ENCODE measurements at regions not wholly inside any gene's neighbourhood (a gene's known extent, or its start where the extent isn't known, plus 50 kb on each side); places are given as distances from the start of the nearest gene placed in this dataset.

DNA sequence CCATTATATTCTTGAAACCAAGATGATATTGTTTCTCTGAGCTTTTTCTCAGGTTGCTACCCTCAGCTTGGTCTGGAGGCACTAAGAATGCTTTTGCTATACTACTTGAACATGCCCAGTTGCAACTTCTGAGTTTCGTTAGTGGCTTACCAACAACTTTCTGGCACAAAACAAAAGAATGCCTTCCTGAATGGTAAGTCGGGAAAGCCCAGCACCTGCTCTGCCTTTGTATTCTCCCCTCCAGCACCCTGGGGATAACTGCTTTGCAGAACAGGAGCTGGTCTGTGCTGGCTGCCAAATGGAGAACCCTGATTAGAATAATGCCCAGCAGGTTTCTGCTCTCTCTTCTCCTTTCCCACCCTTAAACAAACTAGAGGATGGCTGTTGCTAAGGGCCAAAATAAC lies 149.3 kb downstream of the TGFB2 start:
- Mint-ChIP-seq H3K4me3 (no peak overlapping the region), H3K27ac (no peak overlapping the region), H3K9me3 (no peaks in the 10 kb centered on the region), H3K27me3 (ENCODE audit: low read depth) (peaks cover 28% of the 10 kb centered on the region), H3K4me1 (ENCODE audit: low read depth) (no peaks in the 10 kb centered on the region), H3K36me3 (ENCODE audit: insufficient read depth in 2 of 2) (peaks cover 0 to 2% of the 10 kb centered on the region in 2 donors)
- DNase-seq: no peak
- no peak for ATAC-seq (replicated peaks in 1 of 2)

DNA sequence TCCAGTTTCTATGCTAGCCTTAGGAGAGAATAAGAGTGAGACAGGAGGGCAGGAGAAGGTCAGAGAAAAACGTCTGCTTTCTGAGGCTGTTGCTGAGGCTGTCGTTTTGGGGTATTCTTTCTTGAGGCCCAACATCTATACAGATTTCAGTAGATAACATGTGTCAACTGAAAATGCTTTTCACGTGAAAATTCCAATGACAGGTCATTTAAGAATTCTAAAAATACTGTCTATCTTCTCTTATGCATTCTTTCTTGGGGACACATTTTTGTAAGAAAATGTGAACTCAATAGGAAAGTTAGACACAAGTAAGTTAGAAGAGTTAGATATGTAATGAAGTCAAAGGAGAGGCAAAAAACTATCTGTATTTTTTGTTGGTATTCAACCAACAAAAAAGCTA lies 150.8 kb downstream of the TGFB2 start:
- Mint-ChIP-seq H3K27me3 (ENCODE audit: low read depth) (peaks cover 38% of the 10 kb centered on the region), H3K9me3 (no peaks in the 10 kb centered on the region), H3K4me3 (no peak overlapping the region), H3K4me1 (ENCODE audit: low read depth) (no peaks in the 10 kb centered on the region), H3K27ac (no peak overlapping the region), H3K36me3 (ENCODE audit: insufficient read depth in 2 of 2) (peaks cover 0 to 2% of the 10 kb centered on the region in 2 donors)
- no peak for ATAC-seq (replicated peaks in 1 of 2)
- no peak for DNase-seq

DNA sequence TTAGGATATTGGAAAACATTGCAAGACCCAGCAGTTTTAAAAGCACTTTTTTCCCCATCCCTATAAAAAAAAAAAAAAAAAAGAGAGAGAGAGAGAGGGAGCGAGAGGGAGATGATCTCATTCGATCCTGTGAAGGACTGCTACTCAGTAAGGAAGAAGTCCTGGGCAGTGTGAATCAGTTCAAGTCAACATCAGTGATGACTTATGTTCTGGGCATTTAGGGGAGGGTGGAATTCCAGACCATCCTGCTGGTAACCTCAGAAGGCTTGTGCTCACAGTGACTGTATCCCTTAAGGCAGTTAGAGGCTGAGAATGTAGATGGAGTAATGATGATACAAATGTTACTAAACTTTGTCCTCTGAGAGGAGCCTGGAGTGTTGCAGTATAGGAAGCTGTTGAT lies 151.4 kb downstream of the TGFB2 start:
- DNase-seq: no peak
- Mint-ChIP-seq H3K4me3 (no peak overlapping the region), H3K36me3 (ENCODE audit: insufficient read depth in 2 of 2) (peaks cover 0 to 2% of the 10 kb centered on the region in 2 donors), H3K27ac (no peak overlapping the region), H3K9me3 (no peaks in the 10 kb centered on the region), H3K27me3 (ENCODE audit: low read depth) (peaks cover 44% of the 10 kb centered on the region), H3K4me1 (ENCODE audit: low read depth) (no peaks in the 10 kb centered on the region)
- ATAC-seq (replicated peaks in 1 of 2): no peak

DNA sequence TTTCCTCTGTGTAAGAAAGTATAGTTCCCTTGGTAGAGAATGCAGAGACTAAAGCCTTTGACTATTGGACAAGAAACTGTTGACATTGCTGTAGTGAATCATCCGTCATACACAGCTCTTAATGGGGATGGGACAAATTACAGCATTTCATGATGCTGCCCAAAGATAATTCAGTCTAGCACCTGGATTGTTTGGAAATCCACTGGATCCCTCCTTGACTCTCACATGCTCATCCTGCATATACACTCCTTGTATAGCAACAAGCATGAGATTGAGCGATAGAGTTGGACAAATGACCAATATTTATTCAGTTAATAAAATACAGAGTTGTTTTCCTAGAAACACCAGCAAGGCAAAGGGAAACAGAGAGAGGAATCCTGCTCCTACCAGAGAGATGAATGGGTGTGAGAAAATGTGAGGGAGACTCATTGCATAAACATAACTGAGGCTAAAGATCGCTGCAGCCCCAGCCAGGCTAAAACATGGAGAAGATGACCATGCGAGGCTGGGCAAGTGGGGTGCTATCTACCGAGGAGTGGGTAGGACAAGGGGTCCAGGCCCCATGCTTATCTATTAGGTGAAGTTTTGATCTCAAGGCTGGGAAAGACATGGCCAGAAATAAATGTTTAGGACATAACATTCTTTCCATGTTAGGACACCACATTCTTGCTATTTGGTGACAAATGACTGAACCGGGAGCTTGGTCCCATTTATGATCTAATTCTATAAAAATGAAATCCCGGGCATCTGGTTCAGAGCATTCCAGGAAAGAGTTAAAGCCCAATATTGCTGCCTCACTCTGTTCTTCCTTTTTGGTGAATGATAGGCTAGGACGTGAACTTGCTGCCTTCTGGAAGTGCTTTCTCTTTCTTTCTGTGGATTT lies 153.2 kb downstream of the TGFB2 start:
- Mint-ChIP-seq H3K4me1 (ENCODE audit: low read depth) (no peaks in the 10 kb centered on the region), H3K9me3 (no peaks in the 10 kb centered on the region), H3K27me3 (ENCODE audit: low read depth) (peaks cover 41% of the 10 kb centered on the region), H3K4me3 (no peak overlapping the region), H3K36me3 (ENCODE audit: insufficient read depth in 2 of 2) (no peaks in the 10 kb centered on the region), H3K27ac (no peak overlapping the region)
- DNase-seq (no peak), ATAC-seq (replicated peaks in 1 of 2) (no peak)

DNA sequence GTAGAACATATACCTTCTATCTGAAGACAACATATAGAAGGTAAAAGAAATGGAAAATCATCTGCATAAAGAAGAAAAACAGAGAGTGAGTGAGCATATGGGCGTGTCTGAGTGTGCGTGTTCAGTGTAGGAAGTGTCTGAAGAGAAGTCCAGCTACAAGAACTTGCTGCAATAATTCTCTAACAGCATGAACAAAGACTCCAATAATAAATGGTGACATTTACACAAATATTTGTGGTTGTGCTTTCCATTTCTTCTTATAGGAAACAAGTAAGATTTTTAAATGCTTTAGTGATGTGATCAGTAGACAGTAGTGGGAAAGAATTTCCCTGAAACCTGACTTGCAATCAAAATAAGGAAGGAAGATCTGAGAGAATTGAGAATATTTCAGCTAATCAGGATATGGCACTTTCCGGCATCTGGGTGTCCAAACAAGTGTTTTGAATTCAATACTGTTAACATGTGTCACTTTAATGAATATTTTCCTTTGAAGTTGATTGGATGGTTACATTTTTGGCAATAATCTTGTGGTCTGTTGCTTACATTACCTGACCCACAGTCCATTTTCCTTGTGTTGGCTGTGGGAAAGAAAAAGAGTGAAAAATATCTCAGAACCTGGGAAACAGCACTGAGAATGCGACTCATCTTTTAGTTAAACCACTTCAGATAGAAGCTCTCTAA lies 154.0 kb downstream of the TGFB2 start:
- Mint-ChIP-seq H3K9me3 (peaks cover 0 to 1% of the 10 kb centered on the region in 2 donors), H3K4me1 (ENCODE audit: low read depth) (no peaks in the 10 kb centered on the region), H3K36me3 (ENCODE audit: insufficient read depth in 2 of 2) (no peaks in the 10 kb centered on the region), H3K4me3 (no peak overlapping the region), H3K27me3 (ENCODE audit: low read depth) (peaks cover 41% of the 10 kb centered on the region), H3K27ac (no peak overlapping the region)
- ATAC-seq (replicated peaks in 1 of 2): no peak
- no peak for DNase-seq

DNA sequence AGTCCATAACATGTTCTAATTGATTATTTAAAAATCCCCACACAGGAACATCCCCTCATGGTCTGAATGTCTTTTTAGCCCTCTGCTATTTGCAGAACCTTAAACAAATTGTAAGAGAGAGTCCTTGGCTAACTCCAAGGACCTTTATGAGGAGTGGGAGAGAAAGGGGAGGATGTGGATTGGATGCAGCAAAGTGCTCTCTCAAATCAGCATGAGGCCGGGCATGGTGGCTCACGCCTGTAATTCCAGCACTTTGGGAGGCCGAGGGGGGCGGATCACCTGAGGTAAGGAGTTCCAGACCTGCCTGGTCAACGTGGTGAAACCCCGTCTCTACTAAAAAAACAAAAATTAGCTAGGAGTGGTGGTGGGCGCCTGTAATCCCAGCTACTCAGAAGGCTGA lies 154.8 kb downstream of the TGFB2 start:
- Mint-ChIP-seq H3K4me3 (no peak overlapping the region), H3K9me3 (peaks cover 0 to 1% of the 10 kb centered on the region in 2 donors)

DNA sequence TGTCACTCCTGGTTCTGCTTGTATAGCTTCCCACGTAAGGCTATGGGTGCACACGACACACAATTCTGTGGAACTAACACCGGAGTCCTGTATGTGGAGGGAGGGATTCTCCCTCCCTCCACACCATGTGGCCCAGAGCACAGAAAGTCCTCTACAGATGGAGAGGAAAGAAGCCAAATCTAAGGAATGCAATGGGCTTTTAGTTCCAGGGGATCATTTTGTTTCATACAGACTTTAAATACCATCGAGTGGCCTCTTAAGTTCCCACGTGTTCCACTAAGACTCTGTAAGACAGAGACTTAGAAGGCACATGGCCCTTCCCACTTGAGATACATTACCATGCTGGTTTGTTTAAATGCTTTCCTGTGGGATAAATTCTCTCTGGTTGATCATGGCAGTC lies 156.0 kb downstream of the TGFB2 start:
- ATAC-seq (replicated peaks in 1 of 2): no peak
- no peak overlapping the region for H3K4me3 Mint-ChIP-seq
- no peaks in the 10 kb centered on the region for H3K36me3 Mint-ChIP-seq (ENCODE audit: insufficient read depth in 2 of 2)
- no peak overlapping the region for H3K27ac Mint-ChIP-seq
- peaks cover 0 to 1% of the 10 kb centered on the region in 2 donors for H3K9me3 Mint-ChIP-seq
- H3K4me1 Mint-ChIP-seq (ENCODE audit: low read depth): no peaks in the 10 kb centered on the region
- H3K27me3 Mint-ChIP-seq (ENCODE audit: low read depth): peaks cover 36% of the 10 kb centered on the region
- DNase-seq: no peak

More for the DNA sequence above, 154.8 kb downstream of the TGFB2 start:
- Mint-ChIP-seq H3K27ac (no peak overlapping the region), H3K27me3 (ENCODE audit: low read depth) (peaks cover 41% of the 10 kb centered on the region), H3K36me3 (ENCODE audit: insufficient read depth in 2 of 2) (no peaks in the 10 kb centered on the region), H3K4me1 (ENCODE audit: low read depth) (no peaks in the 10 kb centered on the region)
- DNase-seq (no peak), ATAC-seq (replicated peaks in 1 of 2) (no peak)

DNA sequence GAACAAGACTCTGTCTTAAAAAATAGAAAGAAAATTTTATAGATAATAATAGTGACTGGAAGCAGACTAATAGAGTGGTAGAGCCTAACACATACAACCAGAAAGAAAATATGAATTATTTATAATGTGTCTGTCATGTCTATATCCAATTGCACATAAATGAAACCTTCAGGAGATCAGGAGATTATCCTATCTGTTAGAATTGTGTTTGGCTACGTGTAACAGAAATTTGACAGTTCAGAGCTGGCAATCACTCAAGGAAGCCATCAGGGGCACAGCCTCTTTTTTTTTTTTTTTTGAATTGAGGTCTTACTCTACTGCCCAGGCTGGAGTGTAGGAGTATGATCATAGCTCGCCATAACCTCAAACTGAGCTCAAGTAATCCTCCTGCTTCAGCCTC lies 157.2 kb downstream of the TGFB2 start:
- no peak for ATAC-seq (replicated peaks in 1 of 2)
- DNase-seq: no peak
- Mint-ChIP-seq H3K4me1 (ENCODE audit: low read depth) (no peaks in the 10 kb centered on the region), H3K9me3 (peaks cover 5 to 7% of the 10 kb centered on the region in 2 donors), H3K36me3 (ENCODE audit: insufficient read depth in 2 of 2) (peaks cover 5% of the 10 kb centered on the region in 2 donors), H3K4me3 (no peak overlapping the region), H3K27ac (no peak overlapping the region), H3K27me3 (ENCODE audit: low read depth) (peaks cover 36% of the 10 kb centered on the region)

DNA sequence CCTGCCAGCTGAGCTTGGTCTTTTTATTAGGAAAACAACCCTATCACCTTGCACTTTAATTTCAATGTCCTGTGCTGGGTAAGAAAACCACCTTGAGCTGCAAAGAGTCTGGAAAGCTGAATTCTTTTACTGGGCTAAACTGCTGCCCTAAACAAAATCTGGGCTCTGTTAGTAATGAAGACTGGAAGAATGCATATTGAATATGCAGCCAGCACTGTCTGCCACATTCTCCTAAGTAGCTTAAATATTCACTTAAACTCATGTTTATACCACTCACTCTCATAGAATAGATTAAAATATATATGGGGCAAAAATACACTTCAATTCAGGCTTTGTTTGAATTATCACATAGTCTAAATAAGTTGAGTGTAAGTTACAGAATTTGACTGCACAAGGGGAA lies 158.0 kb downstream of the TGFB2 start:
- DNase-seq (no peak), ATAC-seq (replicated peaks in 1 of 2) (no peak)
- H3K27me3 Mint-ChIP-seq (ENCODE audit: low read depth): peaks cover 33% of the 10 kb centered on the region
- no peak overlapping the region for H3K4me3 Mint-ChIP-seq
- no peak overlapping the region for H3K27ac Mint-ChIP-seq
- H3K9me3 Mint-ChIP-seq: peaks cover 7 to 8% of the 10 kb centered on the region in 2 donors
- no peaks in the 10 kb centered on the region for H3K4me1 Mint-ChIP-seq (ENCODE audit: low read depth)
- H3K36me3 Mint-ChIP-seq (ENCODE audit: insufficient read depth in 2 of 2): peaks cover 7% of the 10 kb centered on the region in 2 donors

DNA sequence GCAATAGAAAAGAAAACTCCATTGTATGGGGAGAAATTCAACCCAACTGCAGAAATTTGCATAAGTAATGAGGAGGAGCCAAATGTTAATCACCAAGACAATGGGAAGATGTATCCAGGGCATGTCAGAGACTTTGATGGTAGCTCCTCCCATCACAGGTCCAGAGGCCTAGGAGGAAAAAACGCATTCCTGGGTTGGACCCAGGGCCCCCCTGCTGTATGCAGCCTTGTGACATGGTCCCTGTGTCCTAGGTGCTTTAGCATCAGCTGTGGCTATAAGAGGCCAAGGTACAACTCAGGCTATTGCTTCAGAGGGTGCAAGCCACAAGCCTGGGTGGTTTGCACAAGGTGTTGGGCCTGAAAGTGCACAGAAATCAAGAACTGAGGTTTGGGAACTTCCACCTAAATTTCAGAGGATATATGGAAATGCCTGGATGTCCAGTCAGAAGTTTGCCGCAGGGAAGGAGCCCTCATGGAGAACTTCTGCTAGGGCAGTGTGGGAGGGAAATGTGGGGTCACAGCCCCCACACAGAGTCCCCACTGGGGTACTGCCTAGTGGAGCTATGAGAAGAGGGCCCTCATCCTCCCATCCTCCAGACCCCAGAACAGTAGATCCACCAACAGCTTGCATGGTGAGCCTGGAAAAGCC lies 162.3 kb downstream of the TGFB2 start:
- Mint-ChIP-seq H3K36me3 (ENCODE audit: insufficient read depth in 2 of 2) (peaks cover 8 to 11% of the 10 kb centered on the region in 2 donors), H3K4me3 (no peak overlapping the region), H3K4me1 (ENCODE audit: low read depth) (no peaks in the 10 kb centered on the region), H3K27ac (no peak overlapping the region), H3K9me3 (peaks cover 9 to 11% of the 10 kb centered on the region in 2 donors), H3K27me3 (ENCODE audit: low read depth) (no peaks in the 10 kb centered on the region)
- ATAC-seq (replicated peaks in 1 of 2) (no peak), DNase-seq (no peak)

DNA sequence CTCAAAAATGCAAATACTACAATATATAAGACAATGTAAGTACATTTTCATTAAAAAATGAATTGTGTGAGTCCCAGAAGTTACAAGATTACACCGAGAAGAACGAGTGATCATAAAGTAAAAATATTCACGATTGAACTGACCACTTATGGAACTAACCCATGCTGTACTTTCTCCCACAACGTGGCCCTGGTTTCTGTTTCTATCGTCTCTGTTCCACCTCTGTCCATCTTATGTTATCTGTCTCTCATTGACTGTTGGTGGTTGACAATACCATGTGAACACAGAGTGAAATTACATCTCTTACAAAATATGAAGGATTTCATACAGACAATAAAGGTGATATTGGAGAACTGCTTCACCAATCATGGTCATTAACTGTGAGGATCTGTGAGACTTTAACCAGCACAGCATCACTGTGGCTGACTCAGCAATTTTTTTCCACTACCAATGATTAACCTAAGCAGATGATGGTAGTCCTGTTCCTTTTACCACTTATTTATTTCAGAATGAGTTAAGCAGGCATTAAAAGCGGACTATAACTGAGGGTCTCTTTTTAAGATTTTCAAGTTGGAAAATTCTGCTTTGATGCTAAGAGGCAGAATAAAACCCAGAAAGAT lies 165.1 kb downstream of the TGFB2 start:
- no peak for ATAC-seq (replicated peaks in 1 of 2)
- Mint-ChIP-seq H3K4me1 (ENCODE audit: low read depth) (no peaks in the 10 kb centered on the region), H3K4me3 (no peak overlapping the region), H3K27ac (no peak overlapping the region), H3K27me3 (ENCODE audit: low read depth) (no peaks in the 10 kb centered on the region), H3K36me3 (ENCODE audit: insufficient read depth in 2 of 2) (peaks cover 8 to 11% of the 10 kb centered on the region in 2 donors), H3K9me3 (peaks cover 9 to 12% of the 10 kb centered on the region in 2 donors)
- DNase-seq: no peak

DNA sequence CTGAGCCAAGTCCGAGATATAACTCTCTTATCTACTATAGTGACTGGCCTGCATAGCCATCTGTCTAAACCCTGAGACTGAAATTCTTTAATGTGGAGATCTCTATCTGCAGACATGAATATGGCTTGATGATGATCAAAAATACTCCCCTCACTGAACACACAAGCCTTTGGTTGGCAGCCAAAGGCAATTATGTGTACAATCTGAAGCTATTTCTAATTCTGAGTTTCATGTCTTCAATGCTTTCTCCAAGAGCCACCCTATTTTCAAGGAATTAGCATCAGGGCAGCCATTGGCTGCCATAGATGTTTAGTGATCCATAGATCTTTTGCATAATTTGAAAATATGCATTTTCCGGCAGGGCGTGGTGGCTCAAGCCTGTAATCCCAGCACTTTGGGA lies 168.2 kb downstream of the TGFB2 start:
- no peak overlapping the region for H3K4me3 Mint-ChIP-seq

DNA sequence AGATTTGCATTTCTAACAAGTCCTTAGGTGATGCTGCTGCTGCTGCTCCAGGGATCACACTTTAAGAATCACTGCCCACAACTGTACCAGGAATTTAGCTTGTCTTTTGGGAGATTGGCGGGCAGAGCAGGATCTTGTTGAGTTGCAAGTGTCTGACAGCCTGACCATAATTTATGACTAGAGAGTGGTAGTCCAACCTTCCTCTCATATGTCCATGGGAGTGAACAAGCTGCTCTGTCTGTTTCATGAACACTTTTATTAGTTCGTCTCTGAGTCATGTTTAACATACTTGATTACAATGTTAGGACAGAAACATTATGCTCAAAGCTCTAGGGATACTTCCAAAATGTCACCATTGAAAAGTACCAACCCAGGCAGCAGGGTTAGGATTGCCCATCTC lies 169.6 kb downstream of the TGFB2 start:
- H3K36me3 Mint-ChIP-seq (ENCODE audit: insufficient read depth in 2 of 2): peaks cover 0 to 1% of the 10 kb centered on the region in 2 donors
- peaks cover 0 to 4% of the 10 kb centered on the region in 2 donors for H3K9me3 Mint-ChIP-seq
- H3K4me3 Mint-ChIP-seq: no peak overlapping the region
- peaks cover 20% of the 10 kb centered on the region for H3K27me3 Mint-ChIP-seq (ENCODE audit: low read depth)
- no peaks in the 10 kb centered on the region for H3K4me1 Mint-ChIP-seq (ENCODE audit: low read depth)
- DNase-seq (no peak), ATAC-seq (replicated peaks in 1 of 2) (no peak)
- H3K27ac Mint-ChIP-seq: no peak overlapping the region

More for the DNA sequence above, 168.2 kb downstream of the TGFB2 start:
- no peaks in the 10 kb centered on the region for H3K4me1 Mint-ChIP-seq (ENCODE audit: low read depth)
- DNase-seq (no peak), ATAC-seq (replicated peaks in 1 of 2) (no peak)
- H3K27me3 Mint-ChIP-seq (ENCODE audit: low read depth): peaks cover 8% of the 10 kb centered on the region
- no peak overlapping the region for H3K27ac Mint-ChIP-seq
- H3K9me3 Mint-ChIP-seq: peaks cover 0 to 6% of the 10 kb centered on the region in 2 donors
- H3K36me3 Mint-ChIP-seq (ENCODE audit: insufficient read depth in 2 of 2): peaks cover 0 to 4% of the 10 kb centered on the region in 2 donors

Measured in activated T-cell treated with anti-CD3 and anti-CD28 coated beads, Interleukin-2, amount 50 U/mL, for 72 hours (primary cell).